ENCODE measurements at regions not wholly inside any gene's neighbourhood (a gene's known extent, or its start where the extent isn't known, plus 50 kb on each side); places are given as distances from the start of the nearest gene placed in this dataset.
"Not testable (repeated sequence)": the region's sequence is repeated elsewhere in the genome, so short reads cannot be mapped to it uniquely, and the experiment has no call there.

- no peak for TF ChIP-seq CTCF (IDR thresholded peaks at IDR 0.05)
- ATAC-seq (no peak), DNase-seq (no peak)
- Histone ChIP-seq H3K27me3 (no peaks in the 10 kb centered on the region), H3K27ac (no peak overlapping the region), H3K36me3 (no peaks in the 10 kb centered on the region), H3K4me1 (no peaks in the 10 kb centered on the region), H3K9me3 (no peaks in the 10 kb centered on the region), H3K4me3 (no peak overlapping the region)
- intact Hi-C loops (cut with DNase I): no loop called here
Observed at GRCh38 chr2:124983595-124983994, 958.5 kb downstream of the CNTNAP5 start.

- no peak overlapping the region for H3K4me3 ChIP-seq
- intact Hi-C loops (cut with DNase I): no loop called here
- no peak for TF ChIP-seq CTCF (IDR thresholded peaks at IDR 0.05)
- no peak overlapping the region for H3K27ac ChIP-seq
- no peaks in the 10 kb centered on the region for H3K9me3 ChIP-seq
- DNase-seq: no peak
- H3K27me3 ChIP-seq: no peaks in the 10 kb centered on the region
- H3K4me1 ChIP-seq: no peaks in the 10 kb centered on the region
- H3K36me3 ChIP-seq: no peaks in the 10 kb centered on the region
- ATAC-seq: no peak
Observed at GRCh38 chr2:124985270-124985669, 960.2 kb downstream of the CNTNAP5 start.

- TF ChIP-seq CTCF (IDR thresholded peaks at IDR 0.05): no peak
- no peak overlapping the region for H3K4me3 ChIP-seq
- no peak for ATAC-seq
- no peak for DNase-seq
- intact Hi-C loops (cut with DNase I): no loop called here
- no peaks in the 10 kb centered on the region for H3K36me3 ChIP-seq
- H3K9me3 ChIP-seq: no peaks in the 10 kb centered on the region
- H3K4me1 ChIP-seq: no peaks in the 10 kb centered on the region
- no peak overlapping the region for H3K27ac ChIP-seq
- no peaks in the 10 kb centered on the region for H3K27me3 ChIP-seq
Observed at GRCh38 chr2:124986136-124986535, 961.0 kb downstream of the CNTNAP5 start.

GRCh38 chr2:124986870-124987269 is 961.8 kb downstream of the CNTNAP5 start:
- H3K27ac ChIP-seq; ATAC-seq; intact Hi-C loops (cut with DNase I); H3K4me3 ChIP-seq; DNase-seq; H3K36me3 ChIP-seq; H3K4me1 ChIP-seq; H3K9me3 ChIP-seq; H3K27me3 ChIP-seq: not testable (repeated sequence)

- H3K4me3 ChIP-seq; H3K36me3 ChIP-seq; H3K27ac ChIP-seq; ATAC-seq; intact Hi-C loops (cut with DNase I); H3K4me1 ChIP-seq; DNase-seq; H3K9me3 ChIP-seq; H3K27me3 ChIP-seq: not testable (repeated sequence)
Observed at GRCh38 chr2:124987436-124987835, 962.3 kb downstream of the CNTNAP5 start.

GRCh38 chr2:124988111-124988510 is 963.0 kb downstream of the CNTNAP5 start:
- no peaks in the 10 kb centered on the region for H3K27me3 ChIP-seq
- intact Hi-C loops (cut with DNase I): no loop called here
- H3K9me3 ChIP-seq: no peaks in the 10 kb centered on the region
- DNase-seq (no peak), ATAC-seq (no peak)
- H3K4me1 ChIP-seq: no peaks in the 10 kb centered on the region
- TF ChIP-seq CTCF (IDR thresholded peaks at IDR 0.05): no peak
- H3K36me3 ChIP-seq: no peaks in the 10 kb centered on the region
- H3K4me3 ChIP-seq: no peak overlapping the region
- H3K27ac ChIP-seq: no peak overlapping the region

GRCh38 chr2:124988794-124989193 is 963.7 kb downstream of the CNTNAP5 start:
- Histone ChIP-seq H3K36me3 (no peaks in the 10 kb centered on the region), H3K4me1 (no peaks in the 10 kb centered on the region), H3K9me3 (no peaks in the 10 kb centered on the region), H3K27me3 (no peaks in the 10 kb centered on the region), H3K27ac (no peak overlapping the region), H3K4me3 (no peak overlapping the region)
- DNase-seq: no peak
- intact Hi-C loops (cut with DNase I): no loop called here
- no peak for ATAC-seq
- TF ChIP-seq CTCF (IDR thresholded peaks at IDR 0.05): no peak

Measured in upper lobe of right lung (tissue), 1 donor.